A673 (cell line): ENCODE measurements at regions not wholly inside any gene's neighbourhood (a gene's known extent, or its start where the extent isn't known, plus 50 kb on each side); places are given as distances from the start of the nearest gene placed in this dataset.

Source experiments
- EZH2 ChIP-seq: fragments of 200-600 bp; sonication (generic); IDR thresholded peaks from 2 replicates; pipeline ENCODE4 v1.6.1; 2017; ENCODE audit warnings: borderline replicate concordance, low read depth, mild to moderate bottlenecking, mixed read lengths, antibody characterized with exemption, low read length; ENCODE audit not compliant: poor library complexity, severe bottlenecking
- TF ChIP-seq, protein P1 (sequence below): fragments of 300-800, 200-600 bp; sonication (generic); conservative IDR thresholded peaks from 2 replicates; pipeline ENCODE4 v1.5.1; 2017; ENCODE audit warnings: low read depth, mild to moderate bottlenecking, antibody characterized with exemption, low read length, moderate library complexity, mixed read lengths

DNA sequence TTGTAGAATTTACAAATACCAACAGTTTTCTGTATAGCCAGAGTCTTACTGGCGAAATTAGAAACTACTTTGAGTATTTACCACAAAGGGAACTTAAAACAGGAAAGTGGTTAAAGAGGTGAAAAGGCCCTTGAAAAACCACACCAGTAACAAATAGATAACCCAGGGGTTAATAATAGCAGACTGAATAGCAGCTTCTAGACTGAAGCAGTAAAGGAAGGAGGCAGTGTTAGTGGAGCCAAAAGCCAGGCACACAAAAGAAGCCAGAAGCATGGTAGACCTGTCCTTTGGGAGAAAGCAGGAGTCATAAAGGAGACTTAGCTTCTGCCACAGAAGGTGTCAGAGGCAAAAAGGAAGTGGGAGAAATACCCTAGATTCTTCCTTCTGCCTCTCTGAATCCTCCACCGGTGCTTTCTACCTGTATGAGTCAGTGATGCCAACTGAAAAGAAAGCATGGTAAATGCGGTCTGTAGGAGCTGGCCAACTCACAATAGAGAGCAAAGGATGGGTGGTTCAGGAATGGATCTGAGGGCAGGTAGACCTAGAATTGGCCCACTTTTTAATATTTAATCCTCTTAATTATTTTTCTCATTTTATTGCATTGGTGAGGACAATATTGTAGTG, 97.3 kb downstream of the ARL6IP6 start:
- TF ChIP-seq EZH2, result no peak
- TF ChIP-seq, protein P1, sequence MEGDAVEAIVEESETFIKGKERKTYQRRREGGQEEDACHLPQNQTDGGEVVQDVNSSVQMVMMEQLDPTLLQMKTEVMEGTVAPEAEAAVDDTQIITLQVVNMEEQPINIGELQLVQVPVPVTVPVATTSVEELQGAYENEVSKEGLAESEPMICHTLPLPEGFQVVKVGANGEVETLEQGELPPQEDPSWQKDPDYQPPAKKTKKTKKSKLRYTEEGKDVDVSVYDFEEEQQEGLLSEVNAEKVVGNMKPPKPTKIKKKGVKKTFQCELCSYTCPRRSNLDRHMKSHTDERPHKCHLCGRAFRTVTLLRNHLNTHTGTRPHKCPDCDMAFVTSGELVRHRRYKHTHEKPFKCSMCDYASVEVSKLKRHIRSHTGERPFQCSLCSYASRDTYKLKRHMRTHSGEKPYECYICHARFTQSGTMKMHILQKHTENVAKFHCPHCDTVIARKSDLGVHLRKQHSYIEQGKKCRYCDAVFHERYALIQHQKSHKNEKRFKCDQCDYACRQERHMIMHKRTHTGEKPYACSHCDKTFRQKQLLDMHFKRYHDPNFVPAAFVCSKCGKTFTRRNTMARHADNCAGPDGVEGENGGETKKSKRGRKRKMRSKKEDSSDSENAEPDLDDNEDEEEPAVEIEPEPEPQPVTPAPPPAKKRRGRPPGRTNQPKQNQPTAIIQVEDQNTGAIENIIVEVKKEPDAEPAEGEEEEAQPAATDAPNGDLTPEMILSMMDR, result no peak
